Colon (tissue), 2 donors: ENCODE measurements at regions not wholly inside any gene's neighbourhood (a gene's known extent, or its start where the extent isn't known, plus 50 kb on each side); places are given as distances from the start of the nearest gene placed in this dataset.
A peak's percentile ranks its signal among the peaks of the same experiment; 100 is the strongest.
"Not testable (repeated sequence)": the region's sequence is repeated elsewhere in the genome, so short reads cannot be mapped to it uniquely, and the experiment has no call there.

ENCODE experiments used
- FAIRE-seq: peaks from 2 replicates; lab custom pipeline; 2012; peaks lifted over from hg19 to GRCh38; lab: Jason Lieb, UNC
- donor health status: control.
- donor health status: control.

DNA sequence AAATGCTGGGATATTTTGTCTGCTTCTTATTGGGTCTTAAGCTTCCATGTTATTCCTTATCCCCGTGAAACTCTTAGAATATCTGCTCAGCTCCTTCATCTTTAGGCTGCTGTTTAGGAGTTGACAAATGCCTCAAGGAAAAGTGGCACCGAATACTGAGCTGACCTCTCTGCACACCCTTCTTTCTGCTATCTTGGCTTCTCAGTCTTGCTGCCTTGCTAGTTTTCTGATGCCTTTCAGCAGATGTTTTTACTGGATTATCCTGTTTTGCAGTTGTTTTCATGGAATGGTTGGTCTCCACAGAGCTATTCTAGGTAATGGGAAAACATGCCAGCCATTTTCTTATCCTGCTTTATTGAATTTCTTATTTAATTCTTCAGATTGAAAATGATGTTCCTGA, 86.3 kb downstream of the GYPE start:
- FAIRE-seq, result no peak

DNA sequence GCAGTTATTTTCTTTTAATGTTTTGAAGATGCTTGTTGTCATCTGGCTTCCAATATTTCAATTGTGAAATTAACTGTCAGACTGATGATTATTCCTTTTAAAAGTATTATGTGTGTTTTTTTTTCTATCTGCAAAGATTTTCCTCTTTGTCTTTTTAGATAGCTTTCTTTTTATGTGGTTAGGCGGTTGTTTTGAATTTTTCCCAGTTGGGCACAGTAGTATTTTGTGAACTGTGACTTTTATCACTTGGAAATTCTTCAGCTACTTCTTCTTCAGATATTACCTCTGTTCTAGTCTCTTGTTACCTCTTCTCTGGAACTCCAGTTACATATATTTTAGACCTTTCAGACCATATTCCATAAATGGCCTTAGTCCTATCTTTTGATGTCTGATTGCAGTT, 87.5 kb downstream of the GYPE start:
- not testable (repeated sequence) for FAIRE-seq

DNA sequence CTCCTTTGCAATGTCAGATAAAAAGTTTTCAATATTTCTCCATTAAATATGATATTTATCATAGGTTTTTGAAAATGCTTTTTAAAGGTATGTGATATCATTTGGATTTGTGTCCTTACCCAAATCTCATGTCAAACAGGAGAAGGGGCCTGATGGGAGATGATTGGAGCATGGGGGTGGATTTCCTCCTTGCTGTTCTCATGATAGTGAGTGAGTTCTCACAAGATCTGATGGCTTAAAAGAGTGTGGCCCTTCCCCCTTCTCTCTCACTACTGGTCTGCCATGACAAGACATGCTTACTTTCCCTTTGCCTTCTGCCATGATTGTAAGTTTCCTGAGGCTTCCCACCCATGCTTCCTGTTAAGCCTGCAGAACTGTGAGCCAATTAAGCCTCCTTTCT, 90.0 kb downstream of the GYPE start:
- not testable (repeated sequence) for FAIRE-seq

DNA sequence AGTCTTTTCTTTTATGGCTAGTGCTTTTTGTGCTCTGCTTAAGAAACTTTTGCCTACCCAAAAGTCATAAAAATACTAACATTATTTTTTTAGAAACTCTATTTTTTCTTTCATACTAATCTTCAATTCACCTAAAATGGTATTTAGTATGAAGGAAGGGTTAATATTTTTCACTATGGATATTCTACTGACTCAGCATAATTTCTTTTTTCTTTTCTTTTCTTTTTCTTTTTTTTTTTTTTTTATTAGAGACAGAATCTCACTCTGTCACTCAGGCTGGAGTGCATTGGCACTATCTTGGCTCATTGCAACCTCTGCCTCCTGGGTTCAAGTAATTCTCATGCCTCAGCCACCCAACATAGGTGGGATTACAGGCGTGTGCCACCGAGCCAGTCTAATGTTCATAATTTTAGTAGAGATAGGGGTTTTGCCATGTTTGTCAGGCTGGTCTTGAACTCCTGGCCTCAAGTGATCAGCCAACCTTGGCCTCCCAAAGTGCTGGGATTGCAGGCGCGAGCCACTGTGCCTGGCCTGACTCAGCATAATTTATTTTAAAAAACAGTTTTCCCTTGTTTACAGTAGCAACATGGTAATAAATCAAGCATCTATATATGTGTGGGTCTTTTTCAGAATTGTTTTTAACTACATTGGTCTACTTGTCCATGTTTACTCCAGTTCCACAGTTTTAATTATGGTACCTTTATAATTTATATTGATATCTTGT, 91.8 kb downstream of the GYPE start:
- not testable (repeated sequence) for FAIRE-seq

DNA sequence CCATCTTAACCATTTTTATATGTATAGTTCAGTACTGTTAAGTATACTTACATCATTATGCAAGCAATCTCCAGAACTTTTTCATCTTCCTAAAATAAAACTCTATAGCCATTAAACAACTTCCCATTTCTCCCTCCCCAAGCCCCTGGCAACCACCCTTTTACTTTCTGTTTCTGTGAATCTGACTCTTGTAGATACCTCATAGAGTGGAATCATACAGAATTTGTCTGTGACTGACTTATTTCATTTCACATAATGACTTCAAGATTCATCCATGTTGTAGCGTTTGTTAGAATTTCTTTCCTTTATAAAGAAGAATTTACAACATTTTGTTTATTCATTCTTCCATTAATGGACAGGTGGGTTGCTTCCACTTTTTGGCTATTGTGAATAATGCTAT, 91.2 kb upstream of the FREM3 start:
- FAIRE-seq, result peak; percentile 57

DNA sequence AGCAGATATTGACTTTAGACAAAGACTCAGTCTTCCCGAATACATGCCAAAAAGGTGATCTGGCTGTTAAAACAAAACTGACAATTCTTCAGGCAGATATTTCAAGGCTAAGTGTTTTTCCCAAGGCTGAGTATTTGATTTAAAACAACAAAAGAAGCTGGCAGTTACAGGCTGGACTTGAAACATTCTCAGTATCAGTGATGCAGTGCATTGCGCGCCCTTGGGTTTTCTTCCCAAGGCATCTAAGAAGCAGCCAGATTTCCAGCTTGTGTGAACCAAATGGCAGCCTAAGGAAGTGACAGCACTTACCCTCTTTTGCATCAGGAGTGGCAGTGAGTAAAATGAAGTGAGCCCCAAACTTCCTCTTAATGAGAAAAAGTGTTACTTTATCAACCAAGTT, 90.0 kb upstream of the FREM3 start:
- FAIRE-seq, result not testable (repeated sequence)

DNA sequence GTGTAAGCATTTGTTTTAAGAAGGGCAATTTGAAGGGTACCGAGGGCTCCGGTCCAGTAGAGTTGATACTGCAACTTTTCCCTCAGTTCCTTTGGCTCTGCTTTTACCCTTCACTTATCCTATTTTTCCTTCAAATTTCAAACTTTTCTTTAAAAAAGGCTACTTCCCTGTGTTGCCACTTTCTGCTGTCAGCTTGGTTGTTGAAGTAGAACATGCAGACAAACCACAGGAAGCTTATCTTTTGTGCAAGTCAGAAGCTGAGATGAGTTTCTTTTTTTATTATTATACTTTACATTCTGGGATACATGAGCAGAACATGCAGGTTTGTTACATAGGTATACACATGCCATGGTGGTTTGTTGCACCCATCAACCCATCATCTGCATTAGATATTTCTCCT, 89.1 kb upstream of the FREM3 start:
- not testable (repeated sequence) for FAIRE-seq

DNA sequence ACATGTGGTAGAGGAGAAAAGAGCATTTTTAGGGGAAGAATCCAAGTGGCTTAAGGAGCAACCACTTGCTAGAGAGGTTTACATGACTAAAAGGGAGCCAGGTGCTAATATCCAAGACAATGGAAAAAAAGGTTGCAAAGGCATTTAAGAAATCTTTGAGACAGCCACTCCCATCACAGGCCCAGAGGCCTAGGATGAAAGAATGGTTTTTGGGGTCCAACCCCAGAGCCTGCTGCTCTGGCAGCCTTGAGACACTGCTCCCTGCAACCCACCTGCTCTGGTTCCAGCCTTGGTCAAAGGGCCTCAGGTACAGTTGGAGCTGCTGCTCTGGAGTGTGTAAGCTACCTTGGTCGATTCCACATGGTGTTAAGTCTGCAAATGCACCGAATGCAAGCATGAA, 84.1 kb upstream of the FREM3 start:
- no peak for FAIRE-seq

DNA sequence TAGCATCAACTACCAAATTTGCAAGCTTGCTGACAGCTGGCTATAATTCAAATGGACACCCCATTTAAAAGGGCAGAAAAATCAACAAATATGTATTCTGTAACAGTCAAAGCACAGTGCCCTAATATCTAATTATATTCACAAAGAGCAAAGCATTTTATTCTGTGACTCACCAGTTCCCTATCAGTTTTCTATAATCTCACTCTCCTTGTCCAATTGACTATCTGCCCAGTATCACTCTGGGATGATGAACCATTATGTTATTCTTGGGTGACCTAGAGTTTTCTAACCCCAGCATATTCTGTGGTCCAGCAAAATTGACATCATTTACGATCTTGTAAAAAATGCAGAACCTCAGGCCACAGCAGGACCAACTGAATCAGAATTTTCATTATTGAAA, 82.0 kb upstream of the FREM3 start:
- FAIRE-seq, result no peak

DNA sequence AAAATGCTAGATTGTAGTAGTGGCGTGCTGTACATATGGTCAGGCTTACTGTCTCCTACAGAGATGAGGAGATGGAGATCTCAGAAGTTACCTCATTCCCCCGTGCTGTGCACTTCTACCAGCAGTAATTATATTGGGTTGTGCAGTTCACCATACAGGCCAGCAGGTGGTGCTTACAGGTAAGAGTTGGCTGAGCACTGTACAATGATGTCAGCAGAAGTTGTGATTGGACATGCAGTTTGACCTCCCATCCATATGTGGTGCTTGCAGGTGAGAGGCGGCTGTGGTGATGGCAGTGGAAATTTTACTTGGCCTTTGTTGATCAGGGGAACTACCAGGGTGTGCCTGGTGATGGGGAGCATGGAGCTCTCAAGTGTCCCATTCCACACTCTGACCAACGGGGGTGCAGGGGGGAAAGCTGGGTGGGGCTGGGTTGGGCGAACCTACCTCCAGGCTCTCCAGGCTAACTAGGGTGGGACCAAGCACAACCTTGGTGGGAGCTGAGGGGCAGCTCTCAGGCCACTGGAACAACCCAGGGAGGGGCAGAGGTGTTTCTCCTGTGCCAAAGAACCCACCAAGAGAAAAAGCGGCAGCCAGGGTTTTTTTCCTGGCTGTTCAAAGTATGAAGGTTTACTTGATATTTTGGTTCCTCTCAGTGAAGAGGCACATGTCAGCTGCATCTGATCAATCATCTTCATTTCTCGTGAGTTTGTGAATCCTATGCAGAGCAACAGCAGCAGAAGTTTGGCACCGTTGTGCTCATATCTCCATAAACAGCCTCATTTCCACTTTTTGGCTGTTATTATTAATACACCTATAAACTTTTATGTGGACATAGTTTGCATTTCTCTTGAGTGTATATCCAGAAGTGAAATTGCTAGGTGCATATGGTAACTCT, 73.8 kb upstream of the FREM3 start:
- no peak for FAIRE-seq

DNA sequence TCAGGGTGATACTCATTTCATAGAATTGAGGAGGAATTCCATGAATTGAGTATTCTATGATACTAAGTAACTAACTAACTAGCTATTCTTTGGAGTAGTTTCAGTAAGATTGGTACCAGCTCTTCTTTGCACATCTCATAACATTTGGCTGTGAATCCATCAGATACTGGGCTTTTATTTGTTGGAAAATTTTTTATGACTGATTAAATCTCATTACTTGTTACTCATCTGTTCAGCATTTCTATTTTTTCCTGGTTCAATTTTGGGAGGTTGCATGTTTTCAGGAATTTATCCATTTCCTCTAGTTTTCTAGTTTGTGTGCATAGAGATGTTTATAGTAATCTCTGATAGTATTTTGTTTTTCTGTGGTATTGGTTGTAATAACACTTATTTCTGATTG, 70.8 kb upstream of the FREM3 start:
- FAIRE-seq, result peak; percentile 18

DNA sequence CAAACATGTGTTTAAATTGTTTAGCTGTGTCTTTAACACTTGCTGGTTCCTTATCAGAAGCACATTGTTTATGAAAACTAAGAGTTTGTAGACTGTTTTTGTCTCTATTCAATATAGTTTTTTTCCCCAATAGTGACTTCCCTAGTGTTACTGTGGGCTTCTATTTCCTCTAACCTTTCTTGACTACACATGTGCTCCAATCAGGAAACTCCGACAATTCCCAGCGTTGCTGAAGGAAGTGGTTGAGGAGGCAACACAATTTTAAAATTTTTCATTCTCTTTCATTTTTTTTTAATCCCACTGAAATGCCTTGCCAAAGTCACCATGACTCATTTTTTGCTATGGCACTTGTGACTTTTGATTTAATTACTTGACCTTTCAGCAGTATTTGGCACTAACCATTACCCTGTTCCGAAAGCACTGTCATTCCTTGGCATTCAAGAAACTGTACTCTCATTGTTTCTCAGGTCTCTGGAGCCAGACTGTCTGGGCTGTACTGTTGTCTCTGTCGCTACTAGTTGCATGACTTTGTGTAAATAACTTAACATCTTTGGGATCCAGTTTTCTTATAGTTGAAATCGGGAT, 67.6 kb upstream of the FREM3 start:
- no peak for FAIRE-seq

DNA sequence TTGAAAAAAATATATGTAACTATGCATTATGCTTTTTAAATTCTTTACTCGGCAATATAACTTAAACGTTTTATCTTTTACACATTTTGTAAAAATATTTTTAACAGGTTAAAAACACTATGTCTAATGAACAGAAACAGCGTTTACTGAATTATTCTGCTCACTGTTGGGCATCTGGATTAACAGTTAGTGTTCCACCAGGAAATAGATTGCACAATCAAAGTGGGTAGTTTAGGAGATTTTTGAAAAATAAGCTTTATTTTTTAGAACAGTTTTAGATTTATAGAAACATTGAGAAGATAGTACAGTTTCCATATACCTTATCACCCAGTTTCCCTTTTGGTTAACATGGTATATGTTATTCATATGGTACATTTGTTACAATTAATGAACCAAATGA, 63.1 kb upstream of the FREM3 start:
- no peak for FAIRE-seq

DNA sequence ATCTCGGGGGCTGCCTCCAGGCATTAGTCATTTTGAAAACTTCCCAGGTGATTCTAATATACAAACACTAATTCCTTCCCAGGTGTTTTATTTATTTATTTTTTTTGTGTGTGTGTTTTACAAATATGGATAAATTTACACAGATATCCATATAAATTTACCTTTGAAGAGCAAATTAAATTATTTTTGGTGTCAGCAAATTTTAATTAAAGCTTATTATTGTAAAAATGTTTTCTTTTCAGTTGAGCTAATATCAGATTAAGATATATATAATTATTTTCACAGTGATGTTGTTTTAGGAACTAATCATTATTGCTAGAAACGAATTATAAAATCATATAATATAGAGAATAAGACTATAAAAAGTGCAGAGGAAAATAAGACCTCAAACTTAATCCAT, 62.0 kb upstream of the FREM3 start:
- FAIRE-seq, result peak; percentile 82
